Fibroblast of lung (primary cell): ENCODE measurements at regions not wholly inside any gene's neighbourhood (a gene's known extent, or its start where the extent isn't known, plus 50 kb on each side); places are given as distances from the start of the nearest gene placed in this dataset.

Experiments
- DNase-seq, 2 donors: peaks; one replicate each; pipeline versions ENCODE4 v3.0.0 to v3.0.0-alpha.2; 2010; ENCODE audit warnings: low read depth in 2 of 2
- H2AFZ ChIP-seq: 2 replicates; pipeline ENCODE4 v1.5.1; 2012; ENCODE audit warnings: low read length, control low read depth, inconsistent platforms
- H3K27ac ChIP-seq: 2 replicates; pipeline ENCODE4 v1.5.1; 2011; ENCODE audit warnings: low read length, control low read depth; ENCODE audit not compliant: insufficient read depth
- H3K27me3 ChIP-seq: 2 replicates; pipeline ENCODE4 v1.5.1; 2011; ENCODE audit warnings: mild to moderate bottlenecking, low read length; ENCODE audit not compliant: control insufficient read depth, insufficient read depth
- H3K36me3 ChIP-seq: 2 replicates; pipeline ENCODE4 v1.5.1; 2011; ENCODE audit warnings: low read length; ENCODE audit not compliant: control insufficient read depth, insufficient read depth
- H3K4me1 ChIP-seq: 2 replicates; pipeline ENCODE4 v1.5.1; 2011; ENCODE audit warnings: low read length; ENCODE audit not compliant: control insufficient read depth, insufficient read depth; ENCODE audit errors: extremely low read depth
- H3K4me2 ChIP-seq: 2 replicates; pipeline ENCODE4 v1.5.1; 2011; ENCODE audit warnings: low read length, control low read depth; ENCODE audit not compliant: insufficient read depth; ENCODE audit errors: extremely low read depth
- H3K4me3 ChIP-seq, 4 experiments: fragments of 200-600 bp in 1 of 4; sonication (generic) in 1 of 4; replicated peaks in 1 of 4; 2 replicates each; pipeline ENCODE4 v1.5.1; 2011 to 2016; ENCODE audit warnings: low read length in 4 of 4, low read depth in 3 of 4, mild to moderate bottlenecking in 3 of 4, control low read depth in 2 of 4, inconsistent platforms in 1 of 4, mixed read lengths in 1 of 4; ENCODE audit not compliant: insufficient read depth in 1 of 4; ENCODE audit errors: control extremely low read depth in 1 of 4
- H3K79me2 ChIP-seq: 2 replicates; pipeline ENCODE4 v1.5.1; 2012; ENCODE audit warnings: mild to moderate bottlenecking, low read length, inconsistent platforms; ENCODE audit not compliant: control insufficient read depth, insufficient read depth
- H3K9ac ChIP-seq: 2 replicates; pipeline ENCODE4 v1.5.1; 2011; ENCODE audit warnings: mild to moderate bottlenecking, low read length, control low read depth; ENCODE audit not compliant: insufficient read depth
- H3K9me3 ChIP-seq: 2 replicates; pipeline ENCODE4 v1.5.1; 2012; ENCODE audit warnings: low read depth, low read length; ENCODE audit not compliant: control insufficient read depth, insufficient read depth
- H4K20me1 ChIP-seq: 2 replicates; pipeline ENCODE4 v1.5.1; 2011; ENCODE audit warnings: low read length; ENCODE audit not compliant: control insufficient read depth, insufficient read depth; ENCODE audit errors: extremely low read depth
- EZH2 ChIP-seq: IDR thresholded peaks from 2 replicates; pipeline ENCODE4 v1.5.1; 2012; ENCODE audit warnings: low read length, control low read depth, mild to moderate bottlenecking; ENCODE audit errors: missing control alignments
- TF ChIP-seq, protein P1 (sequence below), 2 donors: IDR thresholded peaks in 1 of 2; conservative IDR thresholded peaks in 1 of 2; 1 replicate in 1 of 2; 2 replicates in 1 of 2; pipeline ENCODE4 v1.5.1; 2011 to 2012; ENCODE audit warnings: low read length in 2 of 2, control low read depth in 1 of 2, inconsistent platforms in 1 of 2, low read depth in 1 of 2, mild to moderate bottlenecking in 1 of 2

DNA sequence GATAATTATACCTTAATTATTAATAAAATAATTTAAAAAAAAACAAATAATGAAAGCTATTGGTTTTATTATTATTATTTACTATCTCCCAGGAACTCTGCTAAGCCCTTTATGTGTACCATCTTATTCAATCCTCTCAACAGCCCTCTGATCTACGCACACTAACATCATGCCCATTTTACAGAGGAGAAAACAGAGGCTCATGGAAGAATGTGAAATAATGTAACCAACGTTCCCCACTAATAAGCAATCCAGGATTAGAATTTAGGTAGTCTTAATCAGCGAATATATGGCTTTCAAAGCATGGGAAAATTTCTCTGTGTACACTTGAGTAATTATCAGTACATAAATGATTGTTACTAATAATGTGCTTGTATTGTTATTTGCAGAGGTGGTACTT, 89.0 kb downstream of the MAFB start:
- Histone ChIP-seq H3K9me3 (no peaks in the 10 kb centered on the region), H3K36me3 (no peaks in the 10 kb centered on the region), H4K20me1 (no peaks in the 10 kb centered on the region), H3K27me3 (no peaks in the 10 kb centered on the region), H3K4me3 (no peak overlapping the region), H3K27ac (no peak overlapping the region), H3K9ac (no peak overlapping the region), H3K4me1 (no peaks in the 10 kb centered on the region), H3K79me2 (no peaks in the 10 kb centered on the region), H2AFZ (no peak overlapping the region), H3K4me2 (no peak overlapping the region)
- no peak for DNase-seq
- TF ChIP-seq, protein P1, sequence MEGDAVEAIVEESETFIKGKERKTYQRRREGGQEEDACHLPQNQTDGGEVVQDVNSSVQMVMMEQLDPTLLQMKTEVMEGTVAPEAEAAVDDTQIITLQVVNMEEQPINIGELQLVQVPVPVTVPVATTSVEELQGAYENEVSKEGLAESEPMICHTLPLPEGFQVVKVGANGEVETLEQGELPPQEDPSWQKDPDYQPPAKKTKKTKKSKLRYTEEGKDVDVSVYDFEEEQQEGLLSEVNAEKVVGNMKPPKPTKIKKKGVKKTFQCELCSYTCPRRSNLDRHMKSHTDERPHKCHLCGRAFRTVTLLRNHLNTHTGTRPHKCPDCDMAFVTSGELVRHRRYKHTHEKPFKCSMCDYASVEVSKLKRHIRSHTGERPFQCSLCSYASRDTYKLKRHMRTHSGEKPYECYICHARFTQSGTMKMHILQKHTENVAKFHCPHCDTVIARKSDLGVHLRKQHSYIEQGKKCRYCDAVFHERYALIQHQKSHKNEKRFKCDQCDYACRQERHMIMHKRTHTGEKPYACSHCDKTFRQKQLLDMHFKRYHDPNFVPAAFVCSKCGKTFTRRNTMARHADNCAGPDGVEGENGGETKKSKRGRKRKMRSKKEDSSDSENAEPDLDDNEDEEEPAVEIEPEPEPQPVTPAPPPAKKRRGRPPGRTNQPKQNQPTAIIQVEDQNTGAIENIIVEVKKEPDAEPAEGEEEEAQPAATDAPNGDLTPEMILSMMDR (conservative IDR thresholded peaks at IDR 0.05 in 1 of 2, IDR thresholded peaks at IDR 0.05 in 1 of 2; ENCODE audit: low read depth in 1 of 2, low read length in 2 of 2): no peak
- TF ChIP-seq EZH2: no peak

DNA sequence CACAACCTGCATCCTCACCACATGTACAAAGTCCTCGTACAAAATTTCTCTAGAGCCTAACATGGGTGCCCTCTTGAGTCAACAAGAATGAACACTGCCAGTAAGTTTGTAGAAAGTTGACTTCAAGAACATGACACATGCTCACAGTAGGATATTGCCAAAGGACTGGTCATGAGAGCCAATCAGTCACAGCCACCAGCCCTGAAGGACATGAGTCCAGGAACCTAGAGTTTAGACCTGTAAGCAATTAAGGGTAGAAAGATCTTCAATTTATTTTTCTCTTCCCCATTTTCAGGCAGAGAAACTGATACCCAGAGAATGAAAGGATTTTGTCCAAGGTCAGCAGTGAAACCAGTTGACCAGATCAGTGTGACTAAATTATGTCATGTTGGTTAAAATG, 96.1 kb downstream of the MAFB start:
- TF ChIP-seq, protein P1 (conservative IDR thresholded peaks at IDR 0.05 in 1 of 2, IDR thresholded peaks at IDR 0.05 in 1 of 2; ENCODE audit: low read depth in 1 of 2, low read length in 2 of 2): no peak
- TF ChIP-seq EZH2: no peak
- Histone ChIP-seq H3K27ac (no peak overlapping the region), H3K36me3 (no peaks in the 10 kb centered on the region), H3K27me3 (no peaks in the 10 kb centered on the region), H3K79me2 (no peaks in the 10 kb centered on the region), H3K4me2 (no peak overlapping the region), H4K20me1 (no peaks in the 10 kb centered on the region), H3K9me3 (no peaks in the 10 kb centered on the region), H2AFZ (no peak overlapping the region), H3K9ac (no peak overlapping the region), H3K4me1 (no peaks in the 10 kb centered on the region), H3K4me3 (no peak overlapping the region)
- DNase-seq: no peak

DNA sequence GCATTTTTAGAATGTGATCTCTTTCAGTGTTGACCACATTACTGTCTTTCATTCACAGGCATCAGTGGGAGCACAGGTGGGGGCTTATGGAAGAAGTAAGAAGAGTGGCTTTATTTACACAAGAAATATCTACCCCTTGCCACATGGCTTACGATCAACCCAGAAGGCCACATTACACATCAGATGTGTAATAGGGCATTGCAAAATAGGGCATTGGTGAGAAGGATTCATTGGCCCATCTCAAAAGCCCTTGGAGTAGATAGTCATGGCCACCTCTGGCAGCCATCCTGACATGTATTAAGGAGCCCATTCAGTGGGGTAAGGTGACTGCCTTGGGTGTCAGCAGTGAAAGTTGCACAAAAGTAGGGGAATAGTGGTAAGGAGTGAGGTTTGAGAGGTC, 97.5 kb downstream of the MAFB start:
- H3K4me1 ChIP-seq: no peaks in the 10 kb centered on the region
- H3K27me3 ChIP-seq: no peaks in the 10 kb centered on the region
- H3K4me3 ChIP-seq: no peak overlapping the region
- no peaks in the 10 kb centered on the region for H3K36me3 ChIP-seq
- no peak overlapping the region for H3K9ac ChIP-seq
- no peaks in the 10 kb centered on the region for H4K20me1 ChIP-seq
- no peaks in the 10 kb centered on the region for H3K9me3 ChIP-seq
- DNase-seq: no peak
- H3K27ac ChIP-seq: no peak overlapping the region
- H2AFZ ChIP-seq: no peak overlapping the region
- no peak overlapping the region for H3K4me2 ChIP-seq
- no peaks in the 10 kb centered on the region for H3K79me2 ChIP-seq
- no peak for TF ChIP-seq EZH2
- TF ChIP-seq, protein P1 (conservative IDR thresholded peaks at IDR 0.05 in 1 of 2, IDR thresholded peaks at IDR 0.05 in 1 of 2; ENCODE audit: low read depth in 1 of 2, low read length in 2 of 2): no peak
